Hematopoietic multipotent progenitor cell treated with erythropoietin and hydrocortisone succinate and interleukin-3 and kit ligand, for 4 days (in vitro differentiated cells): ENCODE measurements at regions not wholly inside any gene's neighbourhood (a gene's known extent, or its start where the extent isn't known, plus 50 kb on each side); places are given as distances from the start of the nearest gene placed in this dataset.
A peak's percentile ranks its signal among the peaks of the same experiment; 100 is the strongest.
"Not testable (repeated sequence)": the region's sequence is repeated elsewhere in the genome, so short reads cannot be mapped to it uniquely, and the experiment has no call there.

Experiments
- DNase-seq: peaks from one replicate; pipeline ENCODE4 v3.0.0-alpha.2; 2015

DNA sequence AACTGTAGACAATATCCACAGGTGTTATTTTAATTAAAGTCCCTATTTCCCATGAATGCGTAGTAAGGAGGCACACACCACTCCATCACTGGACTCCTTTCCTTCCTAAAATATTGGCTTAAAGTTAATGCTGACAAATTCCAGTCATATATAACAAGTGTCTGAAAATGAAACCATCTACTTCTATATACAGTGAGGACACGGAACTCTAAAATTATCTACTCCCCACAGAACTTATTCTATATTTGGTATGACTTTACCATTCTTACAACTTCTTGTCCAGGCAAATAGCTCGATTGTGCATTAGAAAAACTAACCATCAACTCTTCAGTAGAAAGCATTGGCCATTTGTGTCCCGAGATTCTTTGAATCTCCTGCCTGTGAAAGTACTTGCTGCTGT is 1560.2 kb downstream of the EFNB2 start:
- DNase-seq = no peak

DNA sequence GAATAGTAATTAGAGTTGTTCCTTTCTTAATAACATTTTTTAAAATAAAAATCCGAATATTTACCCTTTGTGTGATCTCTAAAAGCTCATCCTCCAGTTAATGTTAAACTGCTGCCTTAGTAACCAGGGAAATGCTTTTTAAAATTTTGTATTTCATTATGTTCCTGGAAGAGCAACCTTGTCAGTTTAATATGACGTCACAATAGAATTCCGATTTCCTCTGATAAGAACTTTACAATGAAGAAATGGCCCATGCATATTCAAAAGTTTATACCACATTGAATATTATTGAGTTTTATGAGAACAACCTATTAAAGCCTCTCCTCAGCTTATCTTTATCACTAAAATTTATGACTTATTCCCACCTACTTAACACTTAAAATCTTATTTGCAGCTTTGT is 1566.6 kb downstream of the EFNB2 start:
- DNase-seq = no peak

DNA sequence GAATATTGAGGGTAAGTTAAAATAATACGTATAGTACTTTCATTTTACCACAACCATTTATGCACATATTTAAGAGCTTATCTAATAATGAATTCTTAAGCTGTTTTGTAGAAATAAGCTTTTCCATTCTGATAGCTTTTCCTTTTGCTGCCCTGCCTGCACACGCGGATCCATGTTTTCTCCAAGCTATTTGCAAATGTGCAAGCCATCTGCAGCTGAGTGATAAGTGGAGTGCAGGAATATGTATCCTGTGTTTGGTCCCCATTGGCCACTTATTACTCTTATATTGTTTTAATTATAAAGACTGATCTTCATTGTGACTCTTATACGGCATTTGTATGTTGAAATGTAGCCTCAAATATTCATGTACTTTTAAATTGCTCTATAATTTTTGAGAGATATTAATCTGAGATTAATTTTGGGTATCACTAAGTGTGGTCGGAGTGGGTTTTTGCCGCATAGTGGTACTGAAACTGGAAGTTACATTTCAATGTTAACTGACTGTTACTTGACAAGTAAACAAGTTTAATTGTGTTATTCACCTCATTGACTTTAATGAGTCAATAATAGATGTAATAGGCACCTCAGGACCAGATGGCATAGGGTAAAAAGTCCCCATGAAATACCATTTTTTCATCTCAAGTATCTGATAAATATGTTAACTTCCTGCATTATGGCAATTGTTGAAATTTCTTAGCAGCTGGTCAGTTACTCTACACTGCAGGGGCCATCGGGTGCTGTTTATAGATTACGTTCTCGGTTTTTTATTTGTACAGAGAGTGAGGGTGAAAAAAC is 1567.4 kb downstream of the EFNB2 start:
- DNase-seq = no peak

DNA sequence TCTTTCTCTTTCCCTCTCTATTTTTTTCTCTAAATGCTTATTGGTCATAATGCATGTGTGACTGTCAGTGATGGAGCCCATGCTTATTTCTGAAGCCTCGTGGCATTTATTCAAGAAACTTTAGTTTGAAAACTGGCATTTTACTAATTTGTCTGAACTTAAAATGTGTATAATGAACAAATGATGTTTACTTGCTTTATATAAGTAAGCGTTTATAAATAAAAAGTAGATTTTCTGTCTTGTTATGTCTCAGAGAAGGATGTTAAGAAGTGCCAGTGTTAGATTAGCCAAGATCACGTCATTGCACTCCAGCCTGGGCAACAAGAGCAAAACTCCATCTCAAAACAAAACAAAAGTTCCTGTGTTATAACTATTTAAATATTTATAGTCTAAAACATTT is 1568.1 kb downstream of the EFNB2 start:
- DNase-seq = no peak

DNA sequence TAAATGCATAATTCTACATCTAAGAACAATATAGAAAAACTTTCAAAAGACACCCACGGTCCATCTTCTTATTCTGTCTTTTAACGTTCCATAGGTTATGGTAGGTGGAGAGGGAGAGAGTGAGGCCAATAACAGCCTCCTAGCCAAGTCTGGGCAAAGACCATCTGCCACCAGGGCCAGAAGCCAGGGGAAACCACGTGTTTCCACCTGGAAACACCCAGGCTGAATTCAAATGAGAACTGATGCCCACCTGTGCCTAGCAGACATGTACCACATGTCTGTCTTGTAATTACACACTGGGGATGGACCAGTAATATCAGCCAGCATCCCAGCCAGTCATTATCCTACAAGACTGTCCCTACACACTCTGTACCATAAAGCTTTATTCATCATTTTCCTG is 1573.1 kb downstream of the EFNB2 start:
- DNase-seq = no peak

DNA sequence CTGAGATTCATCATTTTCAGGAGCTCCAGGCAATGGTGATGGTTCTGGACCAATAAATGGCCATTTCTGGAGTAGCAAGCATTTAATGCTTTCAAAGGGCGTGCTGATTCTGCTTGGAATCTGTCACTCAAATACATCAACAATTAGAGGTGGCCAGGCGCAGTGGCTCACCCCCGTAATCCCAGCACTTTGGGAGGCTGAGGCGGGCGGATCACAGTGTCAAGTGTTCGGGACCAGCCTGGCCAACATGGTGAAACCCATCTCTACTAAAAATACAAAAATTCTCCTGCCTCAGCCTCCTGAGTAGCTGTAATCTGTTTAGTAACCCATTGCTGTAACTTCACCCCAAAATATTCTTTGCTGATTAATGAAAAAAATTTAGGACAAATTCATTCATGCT is 1574.2 kb downstream of the EFNB2 start:
- DNase-seq = no peak

DNA sequence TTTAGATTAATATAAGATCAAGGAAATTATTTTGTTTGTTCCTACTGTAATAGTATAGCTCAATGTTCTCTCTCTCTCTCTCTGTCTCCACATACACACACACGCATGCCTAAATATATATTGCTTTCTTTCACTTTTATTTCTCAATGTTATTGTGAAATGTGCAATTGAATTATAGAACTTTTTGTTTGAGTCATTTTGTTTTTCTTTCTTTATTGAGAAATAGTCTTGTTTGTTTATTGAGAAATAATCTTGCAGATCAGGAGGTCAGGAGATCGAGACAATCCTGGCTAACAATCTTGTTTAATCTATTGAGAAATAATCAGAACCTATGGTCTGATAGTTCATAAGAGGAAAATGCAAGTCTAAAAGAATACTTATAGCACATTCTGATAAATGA is 1581.3 kb downstream of the EFNB2 start:
- peak; percentile 7 for DNase-seq

DNA sequence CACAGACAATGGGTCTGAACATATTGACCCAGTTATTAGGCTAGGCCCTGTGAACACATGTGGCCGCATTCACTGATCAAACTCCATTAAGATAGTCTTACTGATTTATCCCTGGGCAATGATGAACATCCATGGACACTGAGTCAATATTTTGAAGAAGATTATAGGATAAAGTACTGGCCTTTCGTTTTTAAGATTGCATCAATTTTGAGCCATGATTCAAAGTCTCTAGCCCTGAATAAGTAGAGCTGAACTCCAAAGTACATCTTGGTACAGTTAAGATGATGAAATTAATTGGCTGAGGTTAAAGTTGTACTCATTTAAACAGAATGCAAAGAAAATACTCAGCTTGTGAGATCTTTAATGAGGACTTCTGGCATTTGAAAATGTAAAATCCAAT is 1581.9 kb downstream of the EFNB2 start:
- no peak for DNase-seq

DNA sequence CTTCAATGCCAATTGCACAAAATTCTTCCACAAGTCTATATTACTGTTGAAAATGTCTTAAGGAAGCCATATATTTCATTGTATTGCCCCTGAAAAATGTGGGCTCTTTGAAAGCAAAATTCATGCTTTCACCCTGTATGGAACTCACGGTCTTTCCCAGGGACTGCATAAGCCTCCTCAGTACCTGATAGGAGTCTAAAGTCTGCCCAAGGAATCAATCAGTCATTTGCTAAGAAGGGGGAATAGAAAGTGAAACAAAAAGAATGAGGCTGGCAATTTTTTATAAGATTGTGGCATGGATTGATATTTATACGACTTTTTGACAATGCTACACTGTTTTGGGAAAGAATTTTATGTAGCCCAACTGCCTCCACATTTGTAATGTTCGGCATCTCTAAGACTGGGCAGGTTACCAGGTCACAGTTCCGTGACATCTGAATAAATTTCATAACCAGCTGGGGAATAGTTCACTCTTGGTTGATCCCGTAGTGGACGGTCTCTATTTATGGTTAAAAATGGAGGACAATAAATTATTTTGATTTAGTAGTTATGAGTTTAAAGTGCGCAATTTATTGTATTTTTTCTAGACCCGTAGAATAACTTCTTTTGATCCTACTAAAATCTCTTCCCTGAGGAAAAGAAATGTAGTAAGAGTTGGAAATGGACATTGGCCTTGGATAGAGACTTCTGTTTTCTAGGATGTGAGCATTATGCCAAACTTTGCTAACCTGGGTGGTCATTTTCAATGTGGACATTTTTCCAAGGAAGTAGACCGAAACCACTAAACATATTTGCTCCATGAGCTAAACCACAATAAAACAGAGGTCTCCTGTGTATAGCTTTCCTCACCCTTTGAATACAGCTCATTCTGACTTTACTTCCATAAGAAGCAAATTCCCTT is 1585.4 kb downstream of the EFNB2 start:
- no peak for DNase-seq

DNA sequence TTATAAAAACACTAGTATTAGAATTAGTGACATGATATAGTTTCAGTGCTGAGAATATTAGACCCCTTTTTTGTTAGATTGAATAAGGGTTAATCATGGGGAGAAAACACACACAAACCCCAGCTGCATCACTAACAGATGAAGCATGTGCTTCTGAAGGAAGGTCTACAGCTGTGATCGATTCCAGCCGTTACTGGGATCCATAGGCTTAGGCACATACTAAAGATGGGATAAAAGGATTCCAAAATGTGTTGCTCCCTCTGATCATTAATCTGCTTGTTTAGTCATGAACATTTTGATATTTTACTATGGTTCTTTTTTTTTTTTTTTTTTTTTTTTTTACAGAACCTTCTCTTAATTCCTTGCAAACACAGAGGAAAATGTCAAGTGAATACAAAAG is 1591.3 kb downstream of the EFNB2 start:
- DNase-seq = no peak

DNA sequence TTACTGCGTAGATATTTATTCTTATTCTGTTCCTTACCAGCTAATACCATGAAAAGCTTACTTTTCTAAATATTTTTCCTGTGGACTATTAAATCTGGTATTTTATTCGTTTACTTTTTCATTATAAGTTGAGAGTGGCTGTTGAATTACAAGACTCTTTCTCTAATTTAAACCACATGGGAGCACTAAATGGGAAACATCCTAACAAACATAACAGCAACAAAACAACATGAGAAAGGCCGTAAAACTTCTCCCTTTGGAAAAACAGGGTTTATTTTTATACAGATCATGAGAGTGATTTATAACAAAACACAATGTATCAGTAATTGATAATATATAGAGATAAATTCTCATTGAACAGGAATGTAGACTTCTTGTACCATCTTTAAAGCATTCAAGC is 1592.1 kb downstream of the EFNB2 start:
- no peak for DNase-seq

DNA sequence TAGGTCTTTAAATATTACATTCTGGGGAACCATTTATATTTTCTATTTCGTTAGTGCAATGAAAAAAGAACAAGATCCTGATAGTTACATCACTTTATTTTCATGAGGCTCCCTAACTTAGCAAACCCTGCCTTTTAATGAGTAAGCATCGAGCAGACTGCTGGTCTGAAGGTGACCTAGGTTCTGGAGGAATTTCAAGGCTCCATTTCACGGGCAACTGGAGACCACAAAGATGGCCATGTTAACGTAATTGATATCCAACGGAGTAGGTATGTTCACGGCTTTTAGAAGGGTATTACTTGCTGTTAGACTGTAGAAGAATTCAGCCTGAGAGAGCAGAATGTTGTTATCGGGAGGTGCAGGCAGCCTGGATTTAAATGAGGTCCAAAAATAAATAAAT is 1597.6 kb downstream of the EFNB2 start:
- no peak for DNase-seq

DNA sequence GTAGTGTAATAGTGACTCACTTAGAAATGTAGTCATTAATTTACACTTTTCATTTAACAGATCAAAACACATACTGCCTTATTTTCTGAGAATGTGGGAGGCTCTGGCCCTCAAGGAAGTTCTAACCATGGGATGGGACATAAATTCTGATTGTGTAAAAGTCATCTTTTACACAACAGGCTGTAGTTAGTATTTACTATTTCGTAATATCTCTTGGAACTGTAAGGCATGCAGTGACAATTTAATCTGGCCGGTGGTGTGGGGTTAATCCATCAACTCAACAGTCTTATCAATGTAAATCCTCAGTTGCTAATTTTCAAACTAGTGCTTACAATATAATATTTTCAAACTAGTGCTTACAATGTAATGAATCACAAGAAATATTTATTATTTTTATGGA is 1599.2 kb downstream of the EFNB2 start:
- DNase-seq = peak; percentile 3

DNA sequence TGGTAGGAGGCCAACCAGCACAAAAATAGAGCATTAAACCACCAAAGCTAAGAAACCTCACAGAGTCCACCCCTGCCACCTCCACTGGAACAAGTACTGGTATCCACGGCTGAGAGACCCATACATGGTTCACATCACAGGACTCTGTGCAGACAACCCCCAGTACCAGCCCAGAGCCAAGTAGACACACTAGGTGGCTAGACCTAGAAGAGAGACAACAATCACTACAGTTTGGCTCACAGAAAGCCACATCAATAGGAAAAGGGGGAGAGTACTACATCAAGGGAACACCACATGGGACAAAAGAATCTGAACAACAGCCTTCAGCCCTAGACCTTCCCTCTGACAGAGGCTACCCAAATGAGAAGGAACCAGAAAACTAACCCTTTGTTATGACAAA is 1614.9 kb downstream of the EFNB2 start:
- DNase-seq = not testable (repeated sequence)

DNA sequence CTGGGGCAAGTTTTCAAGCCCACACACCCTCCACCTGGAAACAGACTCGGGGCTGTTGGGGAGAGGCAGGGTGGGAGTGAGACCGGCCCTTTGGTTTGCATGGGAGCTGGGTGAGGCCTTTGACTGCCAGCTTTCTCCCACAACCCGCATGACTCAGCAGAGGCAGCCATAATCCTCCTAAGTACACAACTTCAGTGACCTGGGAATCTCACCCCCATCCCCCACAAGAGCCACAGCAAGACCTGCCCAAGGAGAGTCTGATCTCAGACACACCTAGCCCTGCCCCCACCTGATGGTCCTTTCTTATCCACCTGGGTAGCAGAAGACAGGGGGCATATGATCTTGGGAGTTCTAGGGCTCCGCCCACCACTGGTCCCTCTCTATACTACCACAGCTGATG is 1615.4 kb downstream of the EFNB2 start:
- DNase-seq = no peak

DNA sequence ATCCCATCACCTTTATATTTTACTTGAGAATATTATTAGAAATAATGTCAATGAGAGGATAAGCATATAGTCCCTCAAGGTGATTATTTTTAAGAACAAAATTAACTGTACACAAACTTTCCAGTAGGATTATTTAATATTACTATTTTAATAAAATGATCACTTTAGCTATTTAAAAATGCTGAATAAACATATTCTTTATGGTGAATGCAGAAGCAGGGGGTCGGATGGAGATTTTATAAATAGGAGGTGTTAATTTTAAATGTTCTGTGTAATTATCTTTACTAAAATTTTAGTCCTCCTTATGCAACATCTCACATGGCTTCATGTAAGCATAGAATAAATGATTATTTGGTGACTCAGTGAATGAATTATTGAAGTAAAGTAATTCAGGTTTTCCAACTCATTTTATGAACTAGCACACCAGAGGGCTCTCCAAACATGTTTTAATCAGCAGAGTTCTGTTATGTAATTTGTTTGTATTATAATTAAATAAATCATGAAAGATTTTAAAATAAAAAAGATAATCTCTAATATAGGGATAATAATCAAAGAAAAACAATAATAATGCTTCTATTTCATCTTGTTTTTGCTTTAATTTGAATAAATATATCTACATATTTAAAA is 1635.2 kb downstream of the EFNB2 start:
- DNase-seq = no peak

DNA sequence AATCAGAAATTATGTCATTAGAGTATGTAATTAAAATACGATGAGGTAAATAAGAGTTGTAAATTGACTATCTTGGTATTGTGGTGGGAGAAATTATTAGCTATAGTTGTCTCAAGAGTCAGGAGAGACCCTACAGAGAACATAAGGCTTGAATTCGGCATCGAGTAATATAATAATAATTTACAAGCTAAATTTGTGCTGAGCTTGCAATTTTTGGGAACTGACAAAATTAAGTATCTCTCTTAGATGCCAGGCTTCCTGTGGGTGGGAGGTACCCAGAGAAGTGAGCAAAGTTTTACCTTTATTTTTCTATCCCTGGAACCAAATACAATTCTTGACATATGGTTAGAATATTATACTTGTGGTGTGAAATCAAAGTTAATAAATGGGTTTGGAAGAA is 1637.0 kb downstream of the EFNB2 start:
- no peak for DNase-seq

DNA sequence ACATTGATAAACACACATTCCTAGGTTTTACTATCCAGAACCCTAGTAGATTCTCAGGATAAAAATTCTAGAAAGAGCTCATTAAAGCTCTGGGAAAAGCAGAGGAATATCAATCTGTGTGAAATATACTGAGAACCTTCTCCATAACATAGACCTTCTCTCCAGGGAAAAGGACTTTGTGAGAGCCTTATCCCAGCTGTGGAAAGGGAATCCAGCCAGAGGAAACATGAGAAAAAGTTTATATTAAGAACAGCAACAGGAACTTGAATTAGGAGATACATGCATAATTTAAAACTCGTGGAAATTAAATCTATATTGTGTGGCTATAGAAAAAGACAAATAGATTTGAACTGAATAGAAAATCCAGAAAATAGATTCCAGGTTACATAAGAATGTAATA is 1639.9 kb downstream of the EFNB2 start:
- no peak for DNase-seq

DNA sequence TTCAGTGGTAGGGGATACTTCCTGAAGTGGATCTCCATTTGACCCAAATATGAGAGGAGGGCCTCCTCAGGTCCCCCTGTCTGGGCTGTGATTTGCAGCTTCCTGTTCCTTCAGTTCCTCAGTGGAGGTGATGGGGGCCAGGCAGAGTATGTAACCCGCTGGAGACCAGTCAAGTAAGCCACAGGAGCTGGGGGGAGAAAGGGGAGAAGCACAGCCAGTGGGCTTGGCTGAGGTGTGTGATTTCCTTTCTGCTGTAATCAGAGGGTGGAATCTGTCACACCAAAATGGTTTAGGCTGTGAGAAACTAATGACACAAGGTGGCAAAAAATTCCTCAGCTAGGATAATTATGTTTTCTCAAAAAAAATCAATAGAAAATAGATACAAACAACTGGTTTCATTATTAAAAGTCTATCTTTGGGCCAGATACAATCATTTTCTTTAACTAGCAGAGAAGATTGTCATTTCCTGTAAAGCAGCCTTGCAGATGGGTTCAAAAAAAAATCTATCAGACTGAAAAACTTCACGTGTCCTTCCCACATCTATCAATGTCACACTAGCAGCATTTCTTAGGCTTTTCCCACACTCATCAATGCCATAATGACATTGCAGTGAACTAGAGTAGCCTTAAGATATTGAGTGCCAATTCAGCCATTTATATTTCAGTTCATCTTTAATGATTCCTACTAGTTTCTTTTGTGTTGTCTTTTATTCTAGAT is 1660.3 kb downstream of the EFNB2 start:
- DNase-seq = no peak

DNA sequence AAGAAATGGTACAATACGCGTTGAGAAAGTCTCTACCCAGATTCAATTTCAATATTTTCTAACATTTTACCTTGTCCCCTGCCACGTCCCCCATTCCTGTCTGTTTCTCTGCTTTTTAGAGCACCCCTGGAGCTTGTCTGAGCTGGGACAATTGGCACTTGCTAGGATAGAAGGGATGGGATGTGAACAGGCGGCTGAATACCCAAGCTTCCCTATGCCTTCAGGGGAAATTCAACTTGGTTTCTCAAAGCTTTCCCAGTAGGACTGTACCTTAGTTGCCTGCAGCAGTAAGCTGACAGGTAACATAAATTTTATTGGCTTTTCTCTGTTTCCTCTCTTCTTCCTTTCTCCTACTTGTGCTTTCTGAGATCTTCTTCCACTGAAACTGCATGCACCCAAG is 1663.3 kb downstream of the EFNB2 start:
- DNase-seq = no peak

DNA sequence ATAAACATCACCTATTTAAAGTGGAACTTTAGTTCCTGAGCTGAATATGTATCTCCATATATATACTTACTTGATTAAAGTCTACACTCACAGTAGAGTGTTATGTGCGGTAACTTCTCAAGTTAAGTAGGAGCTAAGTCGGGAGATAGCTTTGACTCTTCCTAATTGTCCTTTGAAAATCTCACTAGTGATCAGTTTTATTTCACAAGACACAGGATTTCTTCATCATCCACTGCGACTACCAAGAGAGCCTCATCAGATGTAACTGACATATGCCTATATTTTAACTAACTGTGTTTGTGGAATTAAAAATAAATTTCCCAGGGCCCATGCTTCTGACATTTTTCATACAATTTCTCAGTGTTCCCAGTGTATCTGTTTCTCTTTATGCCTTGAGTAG is 1664.0 kb downstream of the EFNB2 start:
- peak; percentile 24 for DNase-seq

DNA sequence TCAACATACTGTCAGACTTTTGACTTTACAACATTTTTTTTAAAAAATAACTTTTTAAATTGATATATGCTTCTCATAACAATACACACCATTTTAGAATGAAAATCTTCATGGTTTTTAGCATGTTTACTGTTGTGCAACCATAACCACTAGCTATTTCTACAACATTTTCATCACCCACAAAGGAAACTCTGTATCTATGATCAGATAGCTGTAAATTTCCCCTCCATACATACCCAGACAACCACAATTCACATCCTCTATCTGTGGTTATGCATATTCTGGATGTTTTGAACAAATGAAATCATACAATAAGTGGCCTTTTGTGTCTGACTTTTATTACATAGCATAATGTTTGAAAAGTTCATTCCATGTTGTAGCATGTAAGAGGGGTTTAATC is 1666.0 kb downstream of the EFNB2 start:
- peak; percentile 79 for DNase-seq

DNA sequence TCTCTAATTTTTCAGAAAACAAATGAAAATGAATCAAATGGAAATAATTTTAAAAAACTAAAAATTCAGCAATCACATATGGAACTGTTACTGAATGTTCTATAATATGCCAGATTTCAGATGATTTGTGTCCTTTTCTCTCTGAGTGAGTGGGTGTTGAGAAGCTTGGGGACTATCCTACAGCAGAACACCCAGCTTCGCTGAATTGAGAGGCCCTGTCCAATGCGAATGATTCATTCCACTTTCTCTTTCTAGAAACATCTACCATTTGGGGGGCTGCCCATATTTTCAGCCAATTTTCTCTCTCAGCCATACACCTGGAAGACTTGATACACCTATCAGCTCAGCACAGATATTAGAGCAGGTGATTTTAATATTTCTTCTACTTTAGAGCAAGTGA is 1666.7 kb downstream of the EFNB2 start:
- DNase-seq = no peak
